ACC112 (cell line): ENCODE measurements at regions not wholly inside any gene's neighbourhood (a gene's known extent, or its start where the extent isn't known, plus 50 kb on each side); places are given as distances from the start of the nearest gene placed in this dataset.

Experiments
- H2AFZ ChIP-seq: fragments of 200-600 bp; sonication (generic); one replicate; pipeline ENCODE4 v1.6.0; 2017; ENCODE audit warnings: antibody characterized with exemption, low read length; ENCODE audit not compliant: unreplicated experiment
- H3K27ac ChIP-seq: fragments of 200-600 bp; sonication (generic); 2 replicates; pipeline ENCODE4 v1.5.1; 2014; ENCODE audit warnings: low read depth, mild to moderate bottlenecking, antibody characterized with exemption, low read length, moderate library complexity
- H3K27me3 ChIP-seq: fragments of 200-600 bp; sonication (generic); 2 replicates; pipeline ENCODE4 v1.6.1; 2014; ENCODE audit warnings: mild to moderate bottlenecking, antibody characterized with exemption, low read length, moderate library complexity, mixed read lengths; ENCODE audit not compliant: insufficient read depth
- H3K36me3 ChIP-seq: fragments of 200-600 bp; sonication (generic); 2 replicates; pipeline ENCODE4 v1.6.1; 2016; ENCODE audit warnings: mild to moderate bottlenecking, antibody characterized with exemption, low read length, moderate library complexity, mixed read lengths; ENCODE audit not compliant: insufficient read depth
- H3K4me1 ChIP-seq: fragments of 200-600 bp; sonication (generic); one replicate; pipeline ENCODE4 v1.6.1; 2016; ENCODE audit warnings: low read length, mixed read lengths; ENCODE audit not compliant: insufficient read depth, unreplicated experiment, control insufficient read depth
- H3K4me3 ChIP-seq: fragments of 200-600 bp; sonication (generic); 2 replicates; pipeline ENCODE4 v1.5.1; 2014; ENCODE audit warnings: mild to moderate bottlenecking, low read depth, low read length
- H3K79me2 ChIP-seq: fragments of 200-600 bp; sonication (generic); one replicate; pipeline ENCODE4 v1.6.0; 2016; ENCODE audit warnings: low read length; ENCODE audit not compliant: control insufficient read depth, unreplicated experiment, insufficient read depth

- no peaks in the 10 kb centered on the region for H3K4me1 ChIP-seq
- no peak overlapping the region for H2AFZ ChIP-seq
- H3K36me3 ChIP-seq = no peaks in the 10 kb centered on the region
- H3K27me3 ChIP-seq = no peaks in the 10 kb centered on the region
- H3K4me3 ChIP-seq = no peak overlapping the region
- no peak overlapping the region for H3K27ac ChIP-seq
- H3K79me2 ChIP-seq = no peaks in the 10 kb centered on the region
Measured at GRCh38 chr5:135217669-135218485, 181.2 kb downstream of the MACROH2A1 start.

GRCh38 chr5:135216471-135217343 is 182.3 kb downstream of the MACROH2A1 start:
- Histone ChIP-seq H3K27me3 (no peaks in the 10 kb centered on the region), H3K4me3 (no peak overlapping the region), H3K4me1 (no peaks in the 10 kb centered on the region), H3K27ac (no peak overlapping the region), H2AFZ (no peak overlapping the region), H3K36me3 (no peaks in the 10 kb centered on the region), H3K79me2 (no peaks in the 10 kb centered on the region)

GRCh38 chr5:135215617-135216470 is 181.8 kb upstream of the PITX1 start:
- Histone ChIP-seq H3K36me3 (no peaks in the 10 kb centered on the region), H3K27me3 (no peaks in the 10 kb centered on the region), H3K27ac (no peak overlapping the region), H3K79me2 (no peaks in the 10 kb centered on the region), H3K4me1 (no peaks in the 10 kb centered on the region), H3K4me3 (no peak overlapping the region), H2AFZ (no peak overlapping the region)

GRCh38 chr5:135214897-135215616 is 181.0 kb upstream of the PITX1 start:
- H3K27me3 ChIP-seq = no peaks in the 10 kb centered on the region

GRCh38 chr5:135213466-135214239 is 179.6 kb upstream of the PITX1 start:
- no peak overlapping the region for H2AFZ ChIP-seq

More at GRCh38 chr5:135214897-135215616, 181.0 kb upstream of the PITX1 start:
- Histone ChIP-seq H3K36me3 (no peaks in the 10 kb centered on the region), H3K79me2 (no peaks in the 10 kb centered on the region), H3K4me3 (no peak overlapping the region), H2AFZ (no peak overlapping the region), H3K27ac (no peak overlapping the region), H3K4me1 (peaks cover 6% of the 10 kb centered on the region)

GRCh38 chr5:135213027-135213386 is 179.0 kb upstream of the PITX1 start:
- Histone ChIP-seq H3K79me2 (no peaks in the 10 kb centered on the region), H2AFZ (no peak overlapping the region), H3K27ac (no peak overlapping the region), H3K4me1 (peaks cover 25% of the 10 kb centered on the region), H3K36me3 (no peaks in the 10 kb centered on the region), H3K4me3 (no peak overlapping the region), H3K27me3 (no peaks in the 10 kb centered on the region)

More at GRCh38 chr5:135213466-135214239, 179.6 kb upstream of the PITX1 start:
- H3K27ac ChIP-seq = no peak overlapping the region
- H3K36me3 ChIP-seq = no peaks in the 10 kb centered on the region
- H3K79me2 ChIP-seq = no peaks in the 10 kb centered on the region
- H3K4me1 ChIP-seq = peaks cover 18% of the 10 kb centered on the region
- H3K4me3 ChIP-seq = no peak overlapping the region
- no peaks in the 10 kb centered on the region for H3K27me3 ChIP-seq

- Histone ChIP-seq H3K36me3 (no peaks in the 10 kb centered on the region), H3K27me3 (no peaks in the 10 kb centered on the region), H2AFZ (no peak overlapping the region), H3K27ac (no peak overlapping the region), H3K4me3 (no peak overlapping the region), H3K79me2 (no peaks in the 10 kb centered on the region), H3K4me1 (peaks cover 30% of the 10 kb centered on the region)
Measured at GRCh38 chr5:135212361-135213026, 178.5 kb upstream of the PITX1 start.

GRCh38 chr5:135211791-135212190 is 177.8 kb upstream of the PITX1 start:
- no peaks in the 10 kb centered on the region for H3K36me3 ChIP-seq
- peaks cover 30% of the 10 kb centered on the region for H3K4me1 ChIP-seq
- no peak overlapping the region for H3K27ac ChIP-seq
- H3K4me3 ChIP-seq = no peak overlapping the region
- no peaks in the 10 kb centered on the region for H3K27me3 ChIP-seq
- H2AFZ ChIP-seq = no peak overlapping the region
- no peaks in the 10 kb centered on the region for H3K79me2 ChIP-seq

- no peaks in the 10 kb centered on the region for H3K27me3 ChIP-seq
- no peak overlapping the region for H3K4me3 ChIP-seq
- no peaks in the 10 kb centered on the region for H3K36me3 ChIP-seq
- no peaks in the 10 kb centered on the region for H3K79me2 ChIP-seq
- no peak overlapping the region for H3K27ac ChIP-seq
- no peak overlapping the region for H2AFZ ChIP-seq
- H3K4me1 ChIP-seq = peaks cover 30% of the 10 kb centered on the region
Measured at GRCh38 chr5:135211083-135211790, 177.2 kb upstream of the PITX1 start.
